ENCODE measurements at regions not wholly inside any gene's neighbourhood (a gene's known extent, or its start where the extent isn't known, plus 50 kb on each side); places are given as distances from the start of the nearest gene placed in this dataset.

DNA sequence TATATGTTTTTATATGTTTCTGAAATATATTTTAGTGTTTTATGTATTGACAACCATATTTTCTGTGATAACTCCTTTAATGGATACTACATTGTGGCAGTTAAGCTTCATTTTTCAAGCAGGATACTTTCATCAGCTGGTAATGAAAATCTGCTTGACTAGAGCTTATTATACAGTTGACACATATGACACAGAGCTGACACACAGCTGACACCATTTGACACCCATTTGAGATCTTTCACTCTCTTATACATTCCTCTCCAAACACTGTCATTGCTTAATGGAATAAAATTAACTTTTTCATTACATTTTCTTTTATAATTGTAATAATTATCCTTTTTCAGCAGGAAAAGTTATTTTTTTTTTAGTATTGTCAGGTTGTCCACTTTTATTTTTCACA is 561.1 kb upstream of the NDST4 start:
- Histone ChIP-seq H3K9me3 (ENCODE audit: control insufficient read depth, insufficient read depth, low read depth, low read length) (no peaks in the 10 kb centered on the region), H3K4me1 (ENCODE audit: control insufficient read depth, insufficient read depth, low read length) (no peaks in the 10 kb centered on the region), H3K27ac (ENCODE audit: extremely low read depth, low read depth, low read length) (no peak overlapping the region), H3K36me3 (ENCODE audit: control insufficient read depth in 2 of 2, insufficient read depth in 1 of 2, low read length in 2 of 2) (no peaks in the 10 kb centered on the region), H3K4me3 (ENCODE audit: low read depth, low read length) (no peak overlapping the region)
- TF ChIP-seq KLF10 (tag by site-specific recombination; IDR thresholded peaks at IDR 0.05) (no peak), ZSCAN16 (tag by site-specific recombination; IDR thresholded peaks at IDR 0.05) (no peak)
- TF ChIP-seq, protein P1, sequence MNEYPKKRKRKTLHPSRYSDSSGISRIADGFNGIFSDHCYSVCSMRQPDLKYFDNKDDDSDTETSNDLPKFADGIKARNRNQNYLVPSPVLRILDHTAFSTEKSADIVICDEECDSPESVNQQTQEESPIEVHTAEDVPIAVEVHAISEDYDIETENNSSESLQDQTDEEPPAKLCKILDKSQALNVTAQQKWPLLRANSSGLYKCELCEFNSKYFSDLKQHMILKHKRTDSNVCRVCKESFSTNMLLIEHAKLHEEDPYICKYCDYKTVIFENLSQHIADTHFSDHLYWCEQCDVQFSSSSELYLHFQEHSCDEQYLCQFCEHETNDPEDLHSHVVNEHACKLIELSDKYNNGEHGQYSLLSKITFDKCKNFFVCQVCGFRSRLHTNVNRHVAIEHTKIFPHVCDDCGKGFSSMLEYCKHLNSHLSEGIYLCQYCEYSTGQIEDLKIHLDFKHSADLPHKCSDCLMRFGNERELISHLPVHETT (tag by site-specific recombination; IDR thresholded peaks at IDR 0.05): no peak
- ChIA-PET POLR2A (no interaction called here), CTCF (no interaction called here)

- TF ChIP-seq, protein P2, sequence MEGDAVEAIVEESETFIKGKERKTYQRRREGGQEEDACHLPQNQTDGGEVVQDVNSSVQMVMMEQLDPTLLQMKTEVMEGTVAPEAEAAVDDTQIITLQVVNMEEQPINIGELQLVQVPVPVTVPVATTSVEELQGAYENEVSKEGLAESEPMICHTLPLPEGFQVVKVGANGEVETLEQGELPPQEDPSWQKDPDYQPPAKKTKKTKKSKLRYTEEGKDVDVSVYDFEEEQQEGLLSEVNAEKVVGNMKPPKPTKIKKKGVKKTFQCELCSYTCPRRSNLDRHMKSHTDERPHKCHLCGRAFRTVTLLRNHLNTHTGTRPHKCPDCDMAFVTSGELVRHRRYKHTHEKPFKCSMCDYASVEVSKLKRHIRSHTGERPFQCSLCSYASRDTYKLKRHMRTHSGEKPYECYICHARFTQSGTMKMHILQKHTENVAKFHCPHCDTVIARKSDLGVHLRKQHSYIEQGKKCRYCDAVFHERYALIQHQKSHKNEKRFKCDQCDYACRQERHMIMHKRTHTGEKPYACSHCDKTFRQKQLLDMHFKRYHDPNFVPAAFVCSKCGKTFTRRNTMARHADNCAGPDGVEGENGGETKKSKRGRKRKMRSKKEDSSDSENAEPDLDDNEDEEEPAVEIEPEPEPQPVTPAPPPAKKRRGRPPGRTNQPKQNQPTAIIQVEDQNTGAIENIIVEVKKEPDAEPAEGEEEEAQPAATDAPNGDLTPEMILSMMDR (tag by site-specific recombination; IDR thresholded peaks at IDR 0.05): no peak
- TF ChIP-seq ZEB2 (tag by site-specific recombination; IDR thresholded peaks at IDR 0.05): no peak
- TF ChIP-seq ZNF514 (tag by site-specific recombination; IDR thresholded peaks at IDR 0.05): no peak
- no peak for TF ChIP-seq ZNF692 (tag by site-specific recombination; IDR thresholded peaks at IDR 0.05)
- TF ChIP-seq, protein P3, sequence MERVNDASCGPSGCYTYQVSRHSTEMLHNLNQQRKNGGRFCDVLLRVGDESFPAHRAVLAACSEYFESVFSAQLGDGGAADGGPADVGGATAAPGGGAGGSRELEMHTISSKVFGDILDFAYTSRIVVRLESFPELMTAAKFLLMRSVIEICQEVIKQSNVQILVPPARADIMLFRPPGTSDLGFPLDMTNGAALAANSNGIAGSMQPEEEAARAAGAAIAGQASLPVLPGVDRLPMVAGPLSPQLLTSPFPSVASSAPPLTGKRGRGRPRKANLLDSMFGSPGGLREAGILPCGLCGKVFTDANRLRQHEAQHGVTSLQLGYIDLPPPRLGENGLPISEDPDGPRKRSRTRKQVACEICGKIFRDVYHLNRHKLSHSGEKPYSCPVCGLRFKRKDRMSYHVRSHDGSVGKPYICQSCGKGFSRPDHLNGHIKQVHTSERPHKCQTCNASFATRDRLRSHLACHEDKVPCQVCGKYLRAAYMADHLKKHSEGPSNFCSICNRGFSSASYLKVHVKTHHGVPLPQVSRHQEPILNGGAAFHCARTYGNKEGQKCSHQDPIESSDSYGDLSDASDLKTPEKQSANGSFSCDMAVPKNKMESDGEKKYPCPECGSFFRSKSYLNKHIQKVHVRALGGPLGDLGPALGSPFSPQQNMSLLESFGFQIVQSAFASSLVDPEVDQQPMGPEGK (tag by site-specific recombination; IDR thresholded peaks at IDR 0.05): no peak
- ChIA-PET CTCF (no interaction called here), POLR2A (no interaction called here)
- Histone ChIP-seq H3K27ac (ENCODE audit: extremely low read depth, low read depth, low read length) (no peak overlapping the region), H3K4me3 (ENCODE audit: low read depth, low read length) (no peak overlapping the region), H3K36me3 (ENCODE audit: control insufficient read depth in 2 of 2, insufficient read depth in 1 of 2, low read length in 2 of 2) (no peaks in the 10 kb centered on the region), H3K9me3 (ENCODE audit: control insufficient read depth, insufficient read depth, low read depth, low read length) (no peaks in the 10 kb centered on the region), H3K4me1 (ENCODE audit: control insufficient read depth, insufficient read depth, low read length) (no peaks in the 10 kb centered on the region)
These were observed 558.2 kb upstream of the NDST4 start for GRCh38 chr4:115671581-115671980.

DNA sequence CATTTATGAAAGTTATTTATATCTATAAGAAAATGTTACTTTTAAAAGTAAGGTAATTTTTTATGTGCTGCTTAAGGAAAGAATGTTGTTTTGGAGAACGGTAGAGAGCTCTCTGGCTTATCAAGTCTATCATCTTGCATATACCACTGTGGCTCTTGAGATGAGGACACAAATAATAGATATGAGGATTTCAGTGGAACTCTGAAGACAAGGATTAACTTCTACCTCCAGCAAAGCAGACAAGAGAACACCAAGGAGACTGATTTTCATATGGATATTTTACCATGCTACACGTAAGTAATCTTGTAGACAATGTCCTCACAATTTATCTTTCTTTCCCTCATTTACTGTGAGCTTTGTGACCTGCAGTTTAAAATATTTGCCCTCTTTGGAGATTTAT is 557.5 kb upstream of the NDST4 start:
- no peaks in the 10 kb centered on the region for H3K36me3 ChIP-seq (ENCODE audit: control insufficient read depth in 2 of 2, insufficient read depth in 1 of 2, low read length in 2 of 2)
- no peak overlapping the region for H3K4me3 ChIP-seq (ENCODE audit: low read depth, low read length)
- no peaks in the 10 kb centered on the region for H3K9me3 ChIP-seq (ENCODE audit: control insufficient read depth, insufficient read depth, low read depth, low read length)
- ChIA-PET CTCF (no interaction called here), POLR2A (no interaction called here)
- H3K4me1 ChIP-seq (ENCODE audit: control insufficient read depth, insufficient read depth, low read length): no peaks in the 10 kb centered on the region
- no peak for TF ChIP-seq PRDM1 (tag by site-specific recombination; IDR thresholded peaks at IDR 0.05)
- H3K27ac ChIP-seq (ENCODE audit: extremely low read depth, low read depth, low read length): no peak overlapping the region

DNA sequence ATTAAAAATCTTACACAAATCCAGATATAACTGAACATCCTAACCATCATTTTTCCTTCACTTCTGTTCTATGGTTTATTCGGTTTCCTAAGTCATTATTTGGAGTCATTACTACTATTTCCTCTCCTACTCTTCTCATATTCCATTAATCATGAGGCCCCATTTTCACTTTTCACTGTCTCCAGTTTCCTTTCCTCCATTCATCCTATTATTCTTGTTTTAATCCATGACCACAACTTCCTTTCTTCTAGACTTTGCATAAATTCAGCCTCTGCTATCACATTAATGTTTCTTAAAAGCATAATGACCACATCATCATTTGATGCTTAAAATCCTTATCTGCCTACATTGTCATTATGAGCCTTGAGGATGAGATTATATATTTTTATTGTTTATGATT is 555.0 kb upstream of the NDST4 start:
- Histone ChIP-seq H3K9me3 (ENCODE audit: control insufficient read depth, insufficient read depth, low read depth, low read length) (no peaks in the 10 kb centered on the region), H3K27ac (ENCODE audit: extremely low read depth, low read depth, low read length) (no peak overlapping the region), H3K4me3 (ENCODE audit: low read depth, low read length) (no peak overlapping the region), H3K36me3 (ENCODE audit: control insufficient read depth in 2 of 2, insufficient read depth in 1 of 2, low read length in 2 of 2) (no peaks in the 10 kb centered on the region), H3K4me1 (ENCODE audit: control insufficient read depth, insufficient read depth, low read length) (no peaks in the 10 kb centered on the region)
- POLR2A ChIA-PET: no interaction called here
- TF ChIP-seq ZNF660 (tag by site-specific recombination; IDR thresholded peaks at IDR 0.05) (no peak), ZNF558 (tag by site-specific recombination; IDR thresholded peaks at IDR 0.05) (no peak), ZNF626 (tag by site-specific recombination; IDR thresholded peaks at IDR 0.05) (no peak), KLF8 (tag by site-specific recombination; IDR thresholded peaks at IDR 0.05) (no peak), ZBTB48 (tag by site-specific recombination; IDR thresholded peaks at IDR 0.05) (no peak), HOXD13 (CRISPR knock-in tag; IDR thresholded peaks at IDR 0.05; ENCODE audit: borderline replicate concordance) (no peak)
- TF ChIP-seq, protein P2 (tag by site-specific recombination; IDR thresholded peaks at IDR 0.05): no peak
- TF ChIP-seq, protein P4, sequence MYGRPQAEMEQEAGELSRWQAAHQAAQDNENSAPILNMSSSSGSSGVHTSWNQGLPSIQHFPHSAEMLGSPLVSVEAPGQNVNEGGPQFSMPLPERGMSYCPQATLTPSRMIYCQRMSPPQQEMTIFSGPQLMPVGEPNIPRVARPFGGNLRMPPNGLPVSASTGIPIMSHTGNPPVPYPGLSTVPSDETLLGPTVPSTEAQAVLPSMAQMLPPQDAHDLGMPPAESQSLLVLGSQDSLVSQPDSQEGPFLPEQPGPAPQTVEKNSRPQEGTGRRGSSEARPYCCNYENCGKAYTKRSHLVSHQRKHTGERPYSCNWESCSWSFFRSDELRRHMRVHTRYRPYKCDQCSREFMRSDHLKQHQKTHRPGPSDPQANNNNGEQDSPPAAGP (tag by site-specific recombination; IDR thresholded peaks at IDR 0.05): no peak
- CTCF ChIA-PET: no interaction called here
